NCI-H2171 (cell line): ENCODE measurements at regions not wholly inside any gene's neighbourhood (a gene's known extent, or its start where the extent isn't known, plus 50 kb on each side); places are given as distances from the start of the nearest gene placed in this dataset.
A peak's percentile ranks its signal among the peaks of the same experiment; 100 is the strongest.
"Not testable (repeated sequence)": the region's sequence is repeated elsewhere in the genome, so short reads cannot be mapped to it uniquely, and the experiment has no call there.

Source experiments
- DNase-seq: peaks from one replicate; lab custom pipeline; 2025; lab: John Stamatoyannopoulos, UW

DNA sequence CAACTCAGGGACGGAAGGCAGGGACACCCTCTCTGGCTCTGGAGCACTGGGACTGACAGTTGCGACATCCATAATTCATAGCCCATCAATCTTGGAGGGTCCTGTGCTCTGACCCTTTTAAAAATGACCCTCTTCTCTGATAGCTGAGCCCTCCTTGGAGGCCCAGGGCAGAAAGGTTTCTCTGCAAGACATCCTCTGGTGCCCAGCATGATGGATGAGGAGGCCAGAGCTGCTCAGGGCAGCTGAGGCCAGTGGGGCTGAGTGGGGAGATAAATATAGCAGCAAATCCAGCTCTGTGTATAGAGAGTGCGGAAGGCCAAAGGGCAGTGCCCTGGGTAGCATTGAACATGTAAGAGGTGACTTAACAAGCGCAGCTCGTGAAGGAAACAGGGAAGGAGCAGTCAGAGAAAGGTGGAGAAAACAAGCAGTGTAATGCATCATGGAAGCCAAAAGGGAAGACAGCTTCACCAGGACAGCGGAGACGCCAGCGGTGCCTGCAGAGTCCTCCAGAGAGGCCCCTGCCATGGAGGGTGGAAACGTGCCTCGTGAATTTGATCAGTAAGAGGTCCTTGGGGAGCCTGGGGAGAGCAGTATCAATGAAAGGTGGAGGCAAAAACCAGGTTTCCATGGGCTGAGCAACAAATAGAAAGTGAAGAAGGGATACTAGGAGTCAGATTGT lies 50.4 kb upstream of the FMOD start:
- DNase-seq, result no peak

DNA sequence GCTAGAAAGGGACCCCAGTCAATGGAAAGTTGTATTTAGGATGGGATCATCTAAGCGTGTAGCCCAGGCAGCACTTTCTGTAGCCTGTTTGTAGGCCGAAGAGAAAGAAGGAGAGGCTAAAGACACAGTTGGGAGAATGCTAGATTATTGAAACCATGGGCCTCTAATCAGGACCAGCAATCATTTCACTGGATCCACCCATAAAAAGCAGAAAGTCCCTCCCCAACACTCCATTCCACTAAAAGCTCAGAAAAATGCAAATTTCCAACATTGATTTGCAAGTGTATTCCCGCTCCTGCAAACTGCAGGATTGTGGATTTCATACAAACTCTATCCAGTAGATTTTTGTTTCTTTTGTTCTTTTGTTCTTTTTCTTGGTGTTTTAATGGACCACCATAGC lies 51.2 kb upstream of the FMOD start:
- DNase-seq, result no peak

DNA sequence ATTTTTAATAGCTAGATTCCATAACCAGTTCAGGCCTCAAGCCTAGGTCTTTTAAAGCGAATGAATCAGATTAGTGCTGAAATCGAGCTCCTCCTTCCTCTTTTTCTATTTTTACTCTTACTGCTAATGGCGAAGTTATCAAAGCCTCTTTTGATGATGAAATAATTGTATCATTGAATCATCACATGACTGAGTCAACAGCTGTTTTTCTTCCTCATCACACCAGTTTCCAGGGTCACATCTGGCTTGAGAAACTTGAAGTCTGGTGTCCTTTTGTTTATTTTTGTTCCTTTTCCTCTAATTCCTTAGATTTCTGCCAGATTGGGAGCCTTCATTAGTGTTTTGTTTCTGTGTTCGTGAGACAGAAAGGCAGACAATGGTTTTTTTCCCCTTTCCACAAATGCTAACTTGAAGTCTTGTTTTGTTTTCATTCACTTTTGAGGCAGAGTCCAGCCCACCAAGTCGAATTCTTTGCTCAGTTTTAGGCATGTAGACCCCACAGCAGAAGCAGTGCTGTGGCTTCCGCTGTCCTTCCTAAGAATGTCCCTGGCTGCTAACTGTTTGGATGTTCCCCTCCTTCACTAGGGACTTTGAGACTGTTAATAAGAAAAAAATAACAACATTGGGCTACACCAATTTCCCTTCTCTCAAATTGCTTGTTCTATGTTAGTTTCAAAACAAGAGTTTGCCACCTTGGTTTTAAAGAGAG lies 51.9 kb upstream of the FMOD start:
- DNase-seq, result no peak

DNA sequence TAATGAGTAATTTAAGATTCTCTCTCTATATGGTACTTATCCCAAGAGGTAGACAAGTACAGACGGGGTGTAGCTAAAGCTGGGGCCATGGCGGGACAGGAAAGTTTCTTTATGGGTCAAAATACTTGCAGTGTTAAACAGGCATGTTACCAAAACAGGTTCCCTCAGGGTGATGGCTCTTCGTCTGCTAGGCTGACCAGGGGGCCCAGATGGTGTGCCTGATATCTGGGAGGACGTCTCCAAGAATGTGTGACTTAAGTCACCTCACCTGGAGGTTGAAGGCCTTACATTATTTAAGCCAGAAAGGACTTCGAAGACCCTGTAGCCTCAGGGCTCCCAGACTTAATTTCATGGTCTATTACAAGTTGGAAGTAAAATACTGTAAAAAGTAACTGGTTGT lies 52.7 kb upstream of the FMOD start:
- DNase-seq, result no peak

DNA sequence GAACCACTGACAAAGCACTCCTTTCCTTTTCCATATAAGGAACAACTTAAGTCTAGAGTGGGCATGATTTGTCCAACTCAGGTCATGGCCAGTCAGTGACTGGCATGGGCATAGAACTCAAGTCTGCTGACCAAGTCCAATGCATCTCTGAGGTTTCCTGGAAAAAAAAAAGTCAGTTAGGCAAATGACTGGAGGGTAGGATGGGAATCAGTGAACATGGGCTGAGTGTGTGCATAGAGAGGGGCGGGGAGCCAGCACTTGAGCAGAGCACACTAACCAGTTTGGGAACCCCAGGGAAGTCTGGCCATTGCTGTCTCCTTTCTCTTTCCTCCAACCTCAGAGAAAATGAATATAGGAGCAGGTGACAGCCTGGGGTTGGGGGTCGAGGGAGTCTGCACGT lies 53.6 kb upstream of the FMOD start:
- no peak for DNase-seq

DNA sequence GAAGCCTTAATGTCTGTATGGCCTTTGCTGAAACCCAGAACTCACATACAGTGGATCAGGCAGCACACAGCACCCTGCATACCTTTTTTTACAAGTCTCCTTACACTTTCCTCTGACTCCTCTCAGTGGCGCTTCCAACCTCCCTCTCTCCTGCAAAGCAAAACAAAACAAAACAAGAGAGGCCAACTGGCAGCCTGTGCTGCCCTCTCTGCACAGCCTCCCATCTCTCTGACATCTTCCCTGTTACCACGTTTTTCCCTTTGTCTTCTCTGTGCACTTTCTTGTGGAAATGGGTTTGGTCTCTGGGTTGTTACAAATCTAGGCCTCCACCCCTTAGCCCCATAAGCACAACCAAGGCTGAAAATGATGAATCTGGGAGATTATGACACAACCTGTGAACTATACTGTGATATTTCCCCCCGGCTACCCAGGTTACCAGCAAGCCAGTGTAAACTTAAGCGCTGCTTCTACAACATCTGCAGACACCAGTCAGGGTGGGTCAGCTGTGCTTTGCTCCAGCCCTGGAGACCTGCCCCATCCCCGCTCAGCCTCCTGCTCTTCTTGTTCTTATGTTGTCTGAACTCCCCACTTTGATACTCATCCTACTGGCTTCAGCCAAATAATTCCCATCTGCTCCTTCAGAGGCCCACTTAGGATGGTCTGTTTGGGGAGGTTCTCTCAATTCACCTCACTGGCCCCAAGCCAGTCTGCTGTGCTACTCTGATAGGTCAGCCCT lies 54.9 kb upstream of the FMOD start:
- DNase-seq, result no peak

DNA sequence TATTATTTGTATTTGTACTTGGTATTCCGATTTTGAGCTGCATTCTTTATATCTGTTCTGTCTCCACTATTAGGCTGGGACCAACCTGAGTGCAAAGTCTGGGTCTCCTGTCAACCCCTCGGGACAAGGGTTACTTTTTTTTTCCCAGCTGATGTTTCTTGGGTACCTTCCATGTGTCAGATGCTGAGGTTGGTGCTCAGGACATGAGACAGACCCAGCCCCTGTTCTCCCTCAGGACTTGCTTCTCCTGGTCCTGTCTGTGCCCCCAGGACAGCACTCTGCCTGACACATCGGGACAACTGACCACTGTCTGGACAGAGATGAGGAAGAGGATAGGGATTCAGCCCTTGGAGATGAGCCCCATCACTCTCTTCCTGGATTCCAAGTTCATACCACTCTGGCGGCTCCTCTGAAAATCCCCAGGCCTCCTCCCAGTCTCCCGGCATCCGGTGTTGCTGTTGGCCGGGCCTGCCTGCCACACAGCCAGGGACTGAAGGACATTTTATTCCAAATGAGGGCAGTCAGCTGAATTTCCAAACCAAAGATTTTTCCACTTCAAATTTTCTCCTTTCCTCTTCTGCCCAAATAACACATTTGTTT lies 55.6 kb upstream of the FMOD start:
- DNase-seq, result no peak

DNA sequence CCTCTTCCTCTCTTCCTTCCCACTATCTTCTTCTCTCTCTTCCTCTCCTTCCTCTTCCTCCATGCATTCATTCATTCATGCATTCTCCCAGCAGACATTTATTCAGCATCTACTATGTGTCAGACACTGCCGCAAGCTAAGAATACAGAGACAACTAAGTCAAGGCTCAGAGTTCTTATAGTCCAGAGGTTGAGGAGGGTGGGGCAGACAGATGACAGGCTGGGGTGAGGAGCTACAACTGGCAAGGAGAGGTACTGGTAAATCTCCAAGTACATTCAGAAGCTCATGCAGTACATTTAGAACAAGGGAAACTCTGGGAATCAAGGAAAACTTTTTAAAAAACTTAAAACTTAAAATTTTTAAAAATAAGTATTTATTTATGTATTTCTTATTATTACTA lies 56.4 kb upstream of the FMOD start:
- no peak for DNase-seq

DNA sequence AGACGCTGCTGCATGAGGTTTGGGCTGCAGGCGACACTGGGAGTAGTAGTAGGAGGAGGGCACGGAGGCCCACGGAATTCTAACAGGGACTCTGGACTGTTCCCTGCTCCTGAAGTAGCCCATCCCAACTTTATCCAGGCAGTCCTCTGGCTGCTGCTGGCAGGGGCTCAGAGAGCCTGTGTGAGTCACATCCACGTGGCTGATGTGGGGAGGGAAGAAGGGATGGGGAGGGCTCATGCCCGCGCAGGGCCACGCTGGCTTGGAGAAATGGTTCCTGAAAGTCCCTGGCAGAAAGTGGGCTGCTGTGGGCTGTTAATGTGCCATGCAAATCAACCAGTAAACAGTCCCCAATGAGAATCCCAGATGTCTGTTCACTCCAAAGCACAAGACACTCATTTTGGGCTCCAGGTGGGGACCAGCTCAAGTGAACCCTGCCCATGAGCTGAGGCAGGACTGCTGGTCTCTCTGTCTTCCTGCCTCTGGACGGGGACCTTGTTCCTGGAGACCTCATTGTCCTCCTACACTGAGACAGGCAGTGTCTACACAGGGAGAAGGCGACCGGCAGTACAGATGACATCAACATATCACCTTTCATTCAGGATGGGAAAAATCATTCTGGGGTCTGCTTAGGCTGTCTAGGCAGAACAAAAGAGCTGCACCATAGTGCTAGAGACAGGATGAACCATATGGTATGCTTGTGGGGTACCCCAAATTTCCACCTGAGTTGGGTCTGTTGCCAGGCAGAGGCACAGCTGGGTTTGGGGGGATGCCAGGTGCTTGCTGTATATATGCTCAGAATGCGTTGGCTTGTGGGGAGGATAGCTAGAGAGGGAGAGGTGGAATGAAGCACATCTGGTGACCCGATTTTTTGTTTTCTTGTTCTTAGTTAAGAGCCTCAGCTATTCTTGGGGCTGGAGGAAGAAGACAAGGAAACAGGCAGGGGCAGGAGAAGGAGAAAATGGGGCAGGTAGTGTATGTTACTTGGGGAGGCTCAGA lies 57.9 kb upstream of the FMOD start:
- peak; percentile 43 for DNase-seq

DNA sequence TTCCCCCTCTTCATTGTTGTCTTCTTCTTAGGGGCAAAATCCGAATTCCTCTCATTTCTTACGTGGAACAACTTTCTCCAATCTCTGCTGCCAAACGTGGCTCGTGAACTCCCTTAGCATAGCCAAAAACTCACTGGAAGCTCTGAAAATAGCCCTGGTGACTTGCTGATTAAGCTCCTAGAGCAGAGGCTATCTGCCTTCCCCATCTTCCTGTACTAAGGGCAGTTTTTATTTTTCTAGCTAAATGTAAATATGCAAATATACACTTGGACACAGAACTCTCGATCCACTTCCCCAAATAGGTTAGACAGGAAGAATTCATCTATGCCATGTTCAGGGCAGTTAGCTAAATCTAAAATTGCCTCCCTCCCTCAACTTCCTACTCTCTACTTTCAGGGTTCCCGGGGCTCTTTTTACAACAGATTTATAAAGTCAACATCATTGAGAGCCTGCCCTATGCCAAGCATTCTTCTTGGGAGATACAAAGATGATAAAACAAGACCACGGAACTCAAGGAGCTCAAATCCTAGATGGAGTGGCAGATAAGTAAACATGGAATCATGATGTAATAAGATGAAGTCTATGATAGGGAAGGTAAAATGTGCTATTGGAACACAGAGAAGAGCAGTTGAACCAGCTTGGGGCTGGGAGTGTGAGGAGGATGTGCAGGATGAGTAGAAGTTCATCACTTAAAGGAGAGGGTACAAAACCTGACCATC lies 59.4 kb upstream of the FMOD start:
- no peak for DNase-seq

DNA sequence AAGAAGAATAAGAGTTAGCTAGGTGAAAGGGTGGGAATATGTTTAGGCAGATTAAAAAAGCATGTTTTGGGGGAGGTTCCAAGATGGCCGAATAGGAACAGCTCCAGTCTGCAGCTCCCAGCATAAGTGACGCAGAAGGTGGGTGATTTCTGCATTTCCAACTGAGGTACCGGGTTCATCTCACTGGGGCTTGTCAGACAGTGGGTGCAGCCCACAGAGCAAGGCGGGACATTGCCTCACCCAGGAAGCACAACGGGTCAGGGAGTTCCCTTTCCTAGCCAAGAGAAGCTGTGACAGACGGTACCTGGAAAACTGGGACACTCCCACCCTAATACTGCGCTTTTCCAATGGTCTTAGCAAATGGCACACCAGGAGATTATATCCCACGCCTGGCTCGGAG lies 60.5 kb upstream of the FMOD start:
- not testable (repeated sequence) for DNase-seq

DNA sequence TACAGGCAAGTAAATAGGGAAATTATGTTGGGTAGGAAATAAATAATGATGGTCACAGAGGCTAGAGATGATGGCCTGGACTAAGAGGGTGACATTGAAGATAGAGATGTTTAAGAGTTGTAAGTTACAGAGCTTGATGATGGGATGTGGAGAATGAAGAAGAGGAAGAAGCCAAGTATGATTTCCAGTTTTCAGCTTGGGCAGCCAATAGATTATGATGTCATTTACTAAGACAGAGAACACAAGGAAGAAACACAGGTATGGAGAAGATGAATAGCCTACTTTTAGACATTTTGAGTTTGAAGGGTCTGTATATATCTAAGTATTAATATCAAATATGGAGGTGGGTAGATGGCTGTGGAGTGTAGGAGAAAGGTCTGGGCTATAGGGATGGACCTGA lies 56.0 kb upstream of the PRELP start:
- no peak for DNase-seq

DNA sequence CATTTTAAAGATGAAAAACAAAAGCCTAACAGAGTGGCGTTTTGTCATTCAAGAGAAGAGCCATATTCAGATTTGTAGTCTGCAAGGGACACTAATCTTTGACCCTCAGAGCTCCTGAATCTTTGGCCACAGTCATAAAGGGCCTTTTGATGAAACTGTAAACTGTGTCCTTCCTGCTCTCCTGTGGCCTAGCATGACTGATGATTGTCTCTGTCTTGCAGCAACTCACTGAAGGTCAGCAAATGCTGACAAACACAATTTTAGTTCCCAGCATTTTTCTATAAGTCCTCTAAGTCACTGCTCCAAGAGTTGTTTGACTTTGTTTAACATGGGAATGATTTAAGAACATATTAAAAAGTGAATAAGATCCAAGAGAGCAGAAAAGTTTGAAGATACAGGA lies 55.3 kb upstream of the PRELP start:
- no peak for DNase-seq

DNA sequence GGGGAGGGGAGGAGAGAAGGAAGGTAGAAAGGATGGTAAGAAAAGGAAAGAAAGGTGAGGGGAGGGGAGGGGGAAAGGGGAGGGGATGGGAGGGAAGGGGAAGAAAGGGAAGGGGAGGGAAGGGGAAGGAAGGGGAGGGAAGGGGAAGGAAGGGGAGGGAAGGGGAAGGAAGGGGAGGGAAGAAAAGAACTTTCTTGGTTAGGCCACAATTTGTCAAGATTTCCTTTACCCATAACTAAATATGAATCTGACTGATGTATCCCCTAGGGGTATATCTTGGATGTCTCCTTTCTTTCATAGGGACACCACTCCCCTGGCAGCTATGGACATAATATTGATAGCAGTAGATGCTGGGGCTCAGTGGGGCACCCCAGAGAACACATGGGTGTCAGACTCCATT lies 54.4 kb upstream of the PRELP start:
- no peak for DNase-seq

DNA sequence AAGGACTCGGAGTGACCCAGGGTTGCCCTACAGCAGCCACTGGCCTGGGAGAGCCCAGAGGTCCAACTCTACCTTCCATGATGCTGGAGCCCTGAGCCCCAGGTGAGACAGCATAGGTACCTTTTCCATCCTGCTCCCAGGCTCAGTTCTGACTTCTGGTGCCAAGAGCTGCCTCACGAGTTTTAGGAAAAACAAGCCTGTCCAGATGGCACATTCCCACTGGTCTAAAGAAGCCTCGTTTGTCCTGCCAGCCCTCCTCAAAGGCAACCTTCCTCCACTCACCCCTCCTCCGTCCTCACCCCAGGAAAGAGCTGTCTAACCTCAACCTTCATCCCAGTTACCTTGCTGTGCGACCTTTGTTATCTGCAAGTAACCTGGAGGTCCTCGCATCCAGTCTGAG lies 53.5 kb upstream of the PRELP start:
- no peak for DNase-seq

DNA sequence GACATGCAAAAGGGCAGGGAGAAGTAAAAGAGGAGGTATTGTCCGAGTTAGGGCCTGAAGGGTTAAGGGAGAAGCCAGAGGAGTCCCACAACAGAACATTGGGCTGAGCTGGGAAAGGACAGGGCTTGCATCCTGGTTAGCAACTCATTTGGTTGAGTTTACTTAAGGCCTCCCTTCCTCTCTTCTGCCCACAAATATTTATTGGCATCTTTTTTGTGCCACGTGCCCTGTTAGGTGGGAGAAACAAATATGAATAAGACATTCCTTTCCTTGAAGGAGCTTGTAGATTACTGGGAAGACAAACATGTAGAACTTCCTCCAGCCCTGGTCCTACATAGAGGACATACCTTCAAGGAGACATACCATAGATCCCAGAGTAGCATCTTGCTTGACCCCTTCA lies 53.0 kb upstream of the PRELP start:
- DNase-seq, result no peak

DNA sequence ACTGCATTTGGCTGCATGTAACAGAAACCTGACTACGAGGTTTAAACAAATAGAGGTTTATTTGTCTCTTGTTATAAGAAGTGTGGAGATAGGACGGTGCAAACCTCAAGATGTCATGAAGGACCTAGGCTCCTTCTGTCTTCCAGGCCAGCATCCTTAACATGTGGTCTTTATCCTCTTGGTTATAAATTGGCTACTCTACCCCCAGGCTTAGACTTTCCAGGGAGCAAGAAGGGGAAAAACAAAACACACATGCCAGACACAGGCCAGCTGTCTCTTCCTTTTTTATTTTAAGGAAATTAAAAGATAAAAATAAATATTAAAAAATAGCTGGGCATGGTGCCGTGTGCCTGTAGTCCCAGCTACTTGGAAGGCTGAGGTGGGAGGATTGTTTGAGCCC lies 51.3 kb upstream of the PRELP start:
- DNase-seq, result no peak

DNA sequence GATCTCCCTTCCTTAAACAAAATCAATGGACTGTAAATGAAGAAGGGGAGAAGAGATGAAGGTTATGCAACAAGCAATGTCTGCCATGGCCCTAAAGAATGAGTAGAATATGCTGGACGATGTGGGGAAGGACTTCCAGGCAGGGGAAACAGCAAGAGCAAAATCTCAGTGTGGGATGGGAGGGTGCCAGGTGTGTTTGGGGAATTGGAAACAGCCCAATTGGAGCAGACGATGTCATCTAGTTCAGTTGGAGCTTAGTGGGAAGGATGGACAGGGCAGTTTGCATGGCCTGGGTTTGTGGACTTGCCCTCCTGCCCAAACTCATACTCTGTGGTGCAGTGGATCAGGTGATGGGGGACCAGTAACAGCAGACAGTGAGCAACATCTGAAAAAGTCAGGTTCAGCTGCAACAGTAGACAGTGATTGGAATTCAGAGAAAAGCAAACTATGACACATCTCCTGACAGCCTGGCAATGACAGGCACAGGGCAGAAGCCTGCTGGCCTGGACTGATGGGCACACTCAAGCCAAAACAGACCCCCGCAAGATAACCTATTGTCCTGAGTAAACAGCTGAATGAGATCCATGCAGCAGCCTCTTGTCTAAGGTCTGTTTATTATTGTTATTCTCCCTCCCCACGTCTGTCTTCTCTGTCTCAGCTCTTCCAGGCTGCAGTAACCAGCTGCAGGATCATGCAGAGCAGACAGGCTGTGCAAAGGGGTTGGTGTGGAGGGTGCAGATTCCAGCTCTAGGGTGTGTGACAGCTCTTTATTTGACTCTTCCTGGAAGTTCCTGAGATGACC lies 50.5 kb upstream of the PRELP start:
- no peak for DNase-seq

DNA sequence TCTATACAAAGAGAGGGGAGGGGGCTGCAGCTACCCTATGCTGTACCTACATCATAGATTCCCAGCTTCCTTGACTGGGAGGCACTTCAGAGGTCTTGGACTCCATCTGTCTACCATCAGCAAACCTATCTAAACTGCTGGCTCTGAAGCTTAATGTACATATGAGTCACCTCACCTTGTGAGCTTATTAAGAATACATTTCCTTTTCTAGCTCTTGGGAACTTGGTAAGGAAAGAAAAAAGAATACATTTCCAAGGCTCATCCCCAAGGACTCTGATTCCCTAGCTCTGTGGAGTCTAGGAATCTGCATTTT lies 50.0 kb upstream of the PRELP start:
- DNase-seq, result no peak
